ENCODE measurements at regions not wholly inside any gene's neighbourhood (a gene's known extent, or its start where the extent isn't known, plus 50 kb on each side); places are given as distances from the start of the nearest gene placed in this dataset.

GRCh38 chr11:39965701-39966100 lies 1493.8 kb downstream of the LRRC4C start:
- TF ChIP-seq CREB1 (IDR thresholded peaks at IDR 0.05) (no peak), CREB1 (CRISPR knock-in tag; IDR thresholded peaks at IDR 0.05) (no peak), CTCF (IDR thresholded peaks at IDR 0.05 in 2 of 3, conservative IDR thresholded peaks at IDR 0.05 in 1 of 3; ENCODE audit: insufficient read depth in 2 of 3, low read depth in 1 of 3, low read length in 3 of 3) (no peak), CBFA2T3 (IDR thresholded peaks at IDR 0.05) (no peak), ZNF274 (IDR thresholded peaks at IDR 0.05; ENCODE audit: borderline replicate concordance, low read depth, low read length) (no peak)
